KOPT-K1 (cell line): ENCODE measurements at regions not wholly inside any gene's neighbourhood (a gene's known extent, or its start where the extent isn't known, plus 50 kb on each side); places are given as distances from the start of the nearest gene placed in this dataset.
"Not testable (repeated sequence)": the region's sequence is repeated elsewhere in the genome, so short reads cannot be mapped to it uniquely, and the experiment has no call there.

Experiments
- H3K27ac ChIP-seq: fragments of 200-600 bp; sonication (generic); 2 replicates; pipeline ENCODE4 v1.5.1; 2016; ENCODE audit warnings: antibody characterized with exemption, mild to moderate bottlenecking, low read depth, low read length; ENCODE audit not compliant: poor library complexity, severe bottlenecking
- H3K36me3 ChIP-seq: fragments of 200-600 bp; sonication (generic); 2 replicates; pipeline ENCODE4 v1.5.1; 2017; ENCODE audit warnings: antibody characterized with exemption, mild to moderate bottlenecking, low read length, moderate library complexity; ENCODE audit not compliant: insufficient read depth
- H3K9me3 ChIP-seq: fragments of 200-600 bp; sonication (generic); 2 replicates; pipeline ENCODE4 v1.5.1; 2017; ENCODE audit warnings: antibody characterized with exemption, low read length, mild to moderate bottlenecking; ENCODE audit not compliant: insufficient read depth, poor library complexity, severe bottlenecking

GRCh38 chr11:69869311-69869939, 50.2 kb upstream of the FGF3 start:
- no peak overlapping the region for H3K27ac ChIP-seq
- H3K36me3 ChIP-seq = no peaks in the 10 kb centered on the region
- H3K9me3 ChIP-seq = no peaks in the 10 kb centered on the region

GRCh38 chr11:69870766-69871165, 51.5 kb upstream of the FGF3 start:
- no peaks in the 10 kb centered on the region for H3K36me3 ChIP-seq
- no peak overlapping the region for H3K27ac ChIP-seq

GRCh38 chr11:69873166-69874077, 54.2 kb upstream of the FGF3 start:
- H3K27ac ChIP-seq = no peak overlapping the region
- no peaks in the 10 kb centered on the region for H3K36me3 ChIP-seq
- H3K9me3 ChIP-seq = no peaks in the 10 kb centered on the region

More at GRCh38 chr11:69870766-69871165, 51.5 kb upstream of the FGF3 start:
- H3K9me3 ChIP-seq = no peaks in the 10 kb centered on the region

GRCh38 chr11:69874178-69874983, 55.2 kb upstream of the FGF3 start:
- H3K27ac ChIP-seq = no peak overlapping the region
- no peaks in the 10 kb centered on the region for H3K36me3 ChIP-seq
- no peaks in the 10 kb centered on the region for H3K9me3 ChIP-seq

- Histone ChIP-seq H3K36me3 (no peaks in the 10 kb centered on the region), H3K27ac (no peak overlapping the region), H3K9me3 (no peaks in the 10 kb centered on the region)
These were observed 55.9 kb upstream of the FGF3 start for GRCh38 chr11:69874984-69875624.

GRCh38 chr11:69876013-69876412, 56.8 kb upstream of the FGF3 start:
- Histone ChIP-seq H3K9me3 (no peaks in the 10 kb centered on the region), H3K36me3 (no peaks in the 10 kb centered on the region), H3K27ac (no peak overlapping the region)

GRCh38 chr11:69877235-69877634, 58.0 kb upstream of the FGF3 start:
- Histone ChIP-seq H3K9me3 (no peaks in the 10 kb centered on the region), H3K27ac (no peak overlapping the region), H3K36me3 (no peaks in the 10 kb centered on the region)

GRCh38 chr11:69877704-69878103, 58.5 kb upstream of the FGF3 start:
- H3K27ac ChIP-seq, H3K36me3 ChIP-seq, H3K9me3 ChIP-seq: not testable (repeated sequence)

- Histone ChIP-seq H3K9me3 (no peaks in the 10 kb centered on the region), H3K27ac (no peak overlapping the region), H3K36me3 (no peaks in the 10 kb centered on the region)
These were observed 59.1 kb upstream of the FGF3 start for GRCh38 chr11:69878144-69878883.

GRCh38 chr11:69878927-69879728, 59.9 kb upstream of the FGF3 start:
- Histone ChIP-seq H3K36me3 (no peaks in the 10 kb centered on the region), H3K27ac (no peak overlapping the region), H3K9me3 (no peaks in the 10 kb centered on the region)

- H3K9me3 ChIP-seq = no peaks in the 10 kb centered on the region
- no peak overlapping the region for H3K27ac ChIP-seq
- H3K36me3 ChIP-seq = no peaks in the 10 kb centered on the region
These were observed 60.5 kb upstream of the FGF3 start for GRCh38 chr11:69879729-69880005.

- Histone ChIP-seq H3K9me3 (no peaks in the 10 kb centered on the region), H3K27ac (no peak overlapping the region), H3K36me3 (no peaks in the 10 kb centered on the region)
These were observed 61.0 kb upstream of the FGF3 start for GRCh38 chr11:69880041-69880825.

GRCh38 chr11:69880826-69881445, 61.7 kb upstream of the FGF3 start:
- no peaks in the 10 kb centered on the region for H3K36me3 ChIP-seq
- no peak overlapping the region for H3K27ac ChIP-seq
- no peaks in the 10 kb centered on the region for H3K9me3 ChIP-seq
